ENCODE measurements at regions not wholly inside any gene's neighbourhood (a gene's known extent, or its start where the extent isn't known, plus 50 kb on each side); places are given as distances from the start of the nearest gene placed in this dataset.

DNA sequence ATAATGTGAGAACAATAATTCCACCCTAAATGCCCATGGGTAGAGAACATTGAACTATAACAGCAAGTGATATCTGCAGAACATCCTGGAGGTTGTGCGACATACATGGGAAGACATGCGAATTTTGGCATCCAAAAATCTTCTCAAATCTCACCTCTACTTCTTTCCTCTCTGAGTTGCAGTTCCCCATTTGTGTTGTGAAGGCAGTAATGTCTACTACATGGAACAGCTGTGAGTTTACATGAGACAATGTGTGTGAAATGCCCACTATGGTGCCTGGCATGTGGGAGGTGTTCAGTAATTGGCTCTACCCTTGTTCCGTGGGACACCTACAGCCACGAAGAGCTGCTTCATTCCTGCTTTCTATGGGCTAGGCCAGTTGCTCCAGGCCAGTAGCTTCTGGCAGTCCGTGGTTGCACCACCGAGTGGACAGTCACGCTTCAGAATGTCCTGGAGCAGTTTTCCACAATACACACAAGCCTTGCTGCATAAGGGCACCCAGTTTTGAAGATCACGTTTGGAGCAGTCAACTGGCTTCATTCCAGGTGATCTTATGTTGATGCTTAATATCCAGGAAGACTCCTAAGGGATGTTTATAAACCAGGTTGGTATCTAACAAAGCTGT is 297.7 kb downstream of the DEPDC1B start:
- H3K27ac Mint-ChIP-seq = no peak overlapping the region
- Histone ChIP-seq H3K4me2 (ENCODE audit: insufficient read depth, insufficient read length, low read length) (no peak overlapping the region), H2BK20ac (ENCODE audit: low read depth, low read length, poor library complexity, severe bottlenecking) (no peak overlapping the region), H2BK12ac (ENCODE audit: insufficient read length, low read depth, low read length) (no peak overlapping the region), H3K23ac (ENCODE audit: insufficient read length, low read depth, low read length) (no peak overlapping the region), H2BK15ac (ENCODE audit: low read depth, low read length) (no peak overlapping the region), H3K27me3 (ENCODE audit: insufficient read depth, low read length) (no peaks in the 10 kb centered on the region), H3T11ph (ENCODE audit: low read length) (no peak overlapping the region), H3K18ac (ENCODE audit: insufficient read length, low read depth, low read length) (no peak overlapping the region), H3K79me1 (ENCODE audit: insufficient read depth, low read depth, low read length, poor library complexity, severe bottlenecking) (no peaks in the 10 kb centered on the region), H2BK5ac (ENCODE audit: insufficient read length, low read length) (no peak overlapping the region), H3K23me2 (ENCODE audit: insufficient read length, low read depth, low read length, poor library complexity, severe bottlenecking) (no peaks in the 10 kb centered on the region), H3K56ac (ENCODE audit: insufficient read length, low read depth, low read length) (no peak overlapping the region), H3K4me1 (ENCODE audit: insufficient read depth, low read length) (no peaks in the 10 kb centered on the region; the same call in 1 of the 2 replicates), H3K14ac (ENCODE audit: insufficient read depth, low read length) (no peak overlapping the region), H3K79me2 (ENCODE audit: insufficient read depth, low read length) (no peaks in the 10 kb centered on the region), H2BK120ac (ENCODE audit: low read depth, low read length, poor library complexity, severe bottlenecking) (no peak overlapping the region), H3K9ac (ENCODE audit: extremely low read depth, insufficient read length, low read length) (no peak overlapping the region), H4K5ac (ENCODE audit: insufficient read length, low read depth, low read length) (no peak overlapping the region), H2AK5ac (ENCODE audit: insufficient read length, low read length) (no peak overlapping the region), H4K91ac (ENCODE audit: insufficient read length, low read depth, low read length) (no peak overlapping the region), H2AFZ (ENCODE audit: low read length) (no peak overlapping the region), H4K8ac (replicated peaks; ENCODE audit: insufficient read length, low read depth, low read length) (no peak overlapping the region), H3K9me3 (ENCODE audit: control insufficient read depth, low read depth, low read length) (no peaks in the 10 kb centered on the region), H3K27ac (ENCODE audit: insufficient read length, low read depth, low read length) (no peak overlapping the region), H4K20me1 (ENCODE audit: control insufficient read depth, insufficient read depth, insufficient read length) (no peaks in the 10 kb centered on the region), H3K4ac (ENCODE audit: low read depth, low read length) (no peak overlapping the region)
- TF ChIP-seq, protein P1, sequence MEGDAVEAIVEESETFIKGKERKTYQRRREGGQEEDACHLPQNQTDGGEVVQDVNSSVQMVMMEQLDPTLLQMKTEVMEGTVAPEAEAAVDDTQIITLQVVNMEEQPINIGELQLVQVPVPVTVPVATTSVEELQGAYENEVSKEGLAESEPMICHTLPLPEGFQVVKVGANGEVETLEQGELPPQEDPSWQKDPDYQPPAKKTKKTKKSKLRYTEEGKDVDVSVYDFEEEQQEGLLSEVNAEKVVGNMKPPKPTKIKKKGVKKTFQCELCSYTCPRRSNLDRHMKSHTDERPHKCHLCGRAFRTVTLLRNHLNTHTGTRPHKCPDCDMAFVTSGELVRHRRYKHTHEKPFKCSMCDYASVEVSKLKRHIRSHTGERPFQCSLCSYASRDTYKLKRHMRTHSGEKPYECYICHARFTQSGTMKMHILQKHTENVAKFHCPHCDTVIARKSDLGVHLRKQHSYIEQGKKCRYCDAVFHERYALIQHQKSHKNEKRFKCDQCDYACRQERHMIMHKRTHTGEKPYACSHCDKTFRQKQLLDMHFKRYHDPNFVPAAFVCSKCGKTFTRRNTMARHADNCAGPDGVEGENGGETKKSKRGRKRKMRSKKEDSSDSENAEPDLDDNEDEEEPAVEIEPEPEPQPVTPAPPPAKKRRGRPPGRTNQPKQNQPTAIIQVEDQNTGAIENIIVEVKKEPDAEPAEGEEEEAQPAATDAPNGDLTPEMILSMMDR (conservative IDR thresholded peaks at IDR 0.05) = no peak
- WGBS (ENCODE audit: extremely low coverage, insufficient read length, low lambda C conversion rate) = no CpG with 5 or more reads among the region's 8 CpGs
- no peaks in the 10 kb centered on the region for H3K36me3 Mint-ChIP-seq (ENCODE audit: insufficient read depth in 1 of 3, low read depth in 3 of 3)
- H3K4me1 Mint-ChIP-seq = peaks cover 6% of the 10 kb centered on the region in 2 experiments; a peak in 3 of 4 replicates
- no peak for DNase-seq
- no peak overlapping the region for H3K4me3 Mint-ChIP-seq
- no peaks in the 10 kb centered on the region; a peak in 1 of 5 replicates for H3K9me3 Mint-ChIP-seq
- H3K27me3 Mint-ChIP-seq (ENCODE audit: low read depth) = no peaks in the 10 kb centered on the region

All from H9 (cell line).